Endodermal cell (in vitro differentiated cells): ENCODE measurements at regions not wholly inside any gene's neighbourhood (a gene's known extent, or its start where the extent isn't known, plus 50 kb on each side); places are given as distances from the start of the nearest gene placed in this dataset.

Source experiments
- DNase-seq: peaks from one replicate; pipeline ENCODE4 v3.0.0-alpha.2; 2017
- H3K27ac ChIP-seq: 2 replicates; pipeline ENCODE4 v1.5.1; 2013; ENCODE audit warnings: mild to moderate bottlenecking, low read depth, low read length, moderate library complexity
- H3K27me3 ChIP-seq: 2 replicates; pipeline ENCODE4 v1.6.1; 2013; ENCODE audit warnings: mild to moderate bottlenecking, low read length, moderate library complexity; ENCODE audit not compliant: insufficient read depth, control insufficient read depth, poor library complexity, severe bottlenecking
- H3K36me3 ChIP-seq: 2 replicates; pipeline ENCODE4 v1.7.0; 2013; ENCODE audit warnings: mild to moderate bottlenecking, low read length, moderate library complexity; ENCODE audit not compliant: control insufficient read depth, insufficient read depth
- H3K4me1 ChIP-seq: one replicate; pipeline ENCODE4 v1.7.0; 2013; ENCODE audit warnings: low read length; ENCODE audit not compliant: control insufficient read depth, insufficient read depth
- H3K4me3 ChIP-seq: 2 replicates; pipeline ENCODE4 v1.5.1; 2013; ENCODE audit warnings: mild to moderate bottlenecking, low read length, moderate library complexity
- H3K9ac ChIP-seq: 2 replicates; pipeline ENCODE4 v1.6.1; 2013; ENCODE audit warnings: mild to moderate bottlenecking, low read length, moderate library complexity; ENCODE audit not compliant: poor library complexity, severe bottlenecking; ENCODE audit errors: extremely low read depth
- H3K9me3 ChIP-seq: 2 replicates; pipeline ENCODE4 v1.6.1; 2013; ENCODE audit warnings: mild to moderate bottlenecking, low read length, moderate library complexity; ENCODE audit not compliant: control insufficient read depth
- H3K27ac Mint-ChIP-seq: 2 replicates; pipeline ENCODE4 v1.8.0; 2020; ENCODE audit warnings: mixed read lengths
- H3K27me3 Mint-ChIP-seq: 2 replicates; pipeline ENCODE4 v1.8.0; 2021; ENCODE audit warnings: mild to moderate bottlenecking, mixed read lengths; ENCODE audit not compliant: insufficient read depth
- H3K36me3 Mint-ChIP-seq: 2 replicates; pipeline ENCODE4 v1.8.0; 2020; ENCODE audit warnings: low read depth, mixed read lengths
- H3K4me1 Mint-ChIP-seq: 2 replicates; pipeline ENCODE4 v1.8.0; 2020; ENCODE audit warnings: mixed read lengths
- H3K4me3 Mint-ChIP-seq: 2 replicates; pipeline ENCODE4 v1.8.0; 2020; ENCODE audit warnings: mild to moderate bottlenecking, moderate library complexity, mixed read lengths
- H3K9me3 Mint-ChIP-seq: 2 replicates; pipeline ENCODE4 v1.8.0; 2020; ENCODE audit warnings: mild to moderate bottlenecking, mixed read lengths
- CTCF ChIP-seq: fragments of 200-600 bp; sonication (generic); conservative IDR thresholded peaks from 2 replicates; pipeline ENCODE4 v1.5.0; 2021; ENCODE audit warnings: antibody characterized with exemption, mild to moderate bottlenecking
- WGBS, 2 experiments: methylation state at CpG; one replicate each; pipeline versions ENCODE4 v1.1.5 to v1.1.7; 2013; ENCODE audit warnings: missing lambda C conversion rate in 2 of 2, mixed read lengths in 1 of 2; ENCODE audit not compliant: insufficient coverage in 1 of 2, insufficient read length in 1 of 2; 5-methylcytosine and 5-hydroxymethylcytosine counted together

- Histone ChIP-seq H3K4me1 (peaks cover 7% of the 10 kb centered on the region), H3K27ac (no peak overlapping the region), H3K9me3 (no peaks in the 10 kb centered on the region), H3K4me3 (no peak overlapping the region), H3K36me3 (no peaks in the 10 kb centered on the region), H3K27me3 (no peaks in the 10 kb centered on the region), H3K9ac (no peak overlapping the region)
- TF ChIP-seq CTCF = no peak
- Mint-ChIP-seq H3K27me3 (no peaks in the 10 kb centered on the region), H3K27ac (no peak overlapping the region), H3K4me1 (peaks cover 9% of the 10 kb centered on the region), H3K36me3 (no peaks in the 10 kb centered on the region), H3K4me3 (no peak overlapping the region), H3K9me3 (no peaks in the 10 kb centered on the region)
- DNase-seq = no peak
Observed at GRCh38 chr2:67566285-67566684, 169.2 kb downstream of the ETAA1 start.

GRCh38 chr2:67566958-67567635, 170.0 kb downstream of the ETAA1 start:
- 86 to 93% methylated on average over 4 to 5 of the region's 5 CpGs for WGBS, 2 experiments
- H3K36me3 Mint-ChIP-seq = no peaks in the 10 kb centered on the region
- Histone ChIP-seq H3K27ac (no peak overlapping the region), H3K4me3 (no peak overlapping the region), H3K9me3 (no peaks in the 10 kb centered on the region), H3K27me3 (no peaks in the 10 kb centered on the region), H3K36me3 (no peaks in the 10 kb centered on the region), H3K9ac (no peak overlapping the region), H3K4me1 (peaks cover 3% of the 10 kb centered on the region)
- no peaks in the 10 kb centered on the region for H3K9me3 Mint-ChIP-seq
- DNase-seq = no peak
- peaks cover 3% of the 10 kb centered on the region for H3K4me1 Mint-ChIP-seq
- no peak for TF ChIP-seq CTCF
- H3K27me3 Mint-ChIP-seq = no peaks in the 10 kb centered on the region
- H3K27ac Mint-ChIP-seq = no peak overlapping the region
- H3K4me3 Mint-ChIP-seq = no peak overlapping the region

GRCh38 chr2:67567886-67568285, 170.8 kb downstream of the ETAA1 start:
- Mint-ChIP-seq H3K36me3 (no peaks in the 10 kb centered on the region), H3K4me1 (peaks cover 3% of the 10 kb centered on the region), H3K4me3 (no peak overlapping the region), H3K27ac (no peak overlapping the region), H3K9me3 (no peaks in the 10 kb centered on the region), H3K27me3 (no peaks in the 10 kb centered on the region)
- peaks cover 3% of the 10 kb centered on the region for H3K4me1 ChIP-seq
- no peak overlapping the region for H3K4me3 ChIP-seq
- H3K27me3 ChIP-seq = no peaks in the 10 kb centered on the region
- no peak overlapping the region for H3K27ac ChIP-seq
- TF ChIP-seq CTCF = no peak
- no peak overlapping the region for H3K9ac ChIP-seq
- DNase-seq = no peak
- no peaks in the 10 kb centered on the region for H3K9me3 ChIP-seq
- H3K36me3 ChIP-seq = no peaks in the 10 kb centered on the region
